ENCODE measurements at regions not wholly inside any gene's neighbourhood (a gene's known extent, or its start where the extent isn't known, plus 50 kb on each side); places are given as distances from the start of the nearest gene placed in this dataset.

DNA sequence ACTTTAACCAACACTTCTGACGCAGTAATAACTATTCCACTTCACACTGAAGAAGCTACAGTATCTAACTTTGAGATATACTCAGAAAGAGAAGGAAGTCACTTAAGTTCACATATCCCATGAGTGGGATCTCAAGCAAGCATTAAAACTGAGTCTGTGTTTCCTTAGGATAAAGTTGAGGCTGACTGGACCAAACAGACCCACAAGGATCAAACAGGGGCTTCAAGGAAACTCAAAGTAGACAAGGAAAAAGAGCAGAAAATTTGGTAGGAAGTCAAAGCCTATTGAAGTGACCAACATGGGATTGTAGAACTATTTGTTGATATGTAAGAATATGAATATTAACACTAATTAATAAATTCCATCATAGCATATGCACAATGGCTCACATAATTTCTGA is 294.9 kb downstream of the ADGB start:
- Histone ChIP-seq H3K4me2 (ENCODE audit: extremely low read depth, insufficient read depth, low read length) (no peak overlapping the region), H4K20me1 (ENCODE audit: control insufficient read depth, extremely low read depth, insufficient read depth, low read length) (no peaks in the 10 kb centered on the region), H2AFZ (ENCODE audit: low read length) (no peak overlapping the region), H3K27ac (ENCODE audit: insufficient read depth, low read length) (no peak overlapping the region), H3K9me3 (ENCODE audit: control insufficient read depth, insufficient read depth, low read depth, low read length) (no peaks in the 10 kb centered on the region), H3K27me3 (ENCODE audit: control insufficient read depth, insufficient read depth, low read length) (no peaks in the 10 kb centered on the region), H3K4me3 (replicated peaks in 1 of 4; ENCODE audit: control extremely low read depth in 1 of 4, insufficient read depth in 1 of 4, low read depth in 3 of 4, low read length in 4 of 4) (no peak overlapping the region), H3K9ac (ENCODE audit: insufficient read depth, low read length) (no peak overlapping the region), H3K36me3 (ENCODE audit: control insufficient read depth, insufficient read depth, low read length) (no peaks in the 10 kb centered on the region), H3K79me2 (ENCODE audit: control insufficient read depth, insufficient read depth, low read length) (no peaks in the 10 kb centered on the region), H3K4me1 (ENCODE audit: control insufficient read depth, extremely low read depth, insufficient read depth, low read length) (peaks cover 5% of the 10 kb centered on the region)
- no peak for DNase-seq (ENCODE audit: low read depth in 2 of 2)
- TF ChIP-seq CTCF (conservative IDR thresholded peaks at IDR 0.05 in 1 of 2, IDR thresholded peaks at IDR 0.05 in 1 of 2; ENCODE audit: low read depth in 1 of 2, low read length in 2 of 2) (no peak), EZH2 (IDR thresholded peaks at IDR 0.05; ENCODE audit: low read length, missing control alignments) (no peak)

DNA sequence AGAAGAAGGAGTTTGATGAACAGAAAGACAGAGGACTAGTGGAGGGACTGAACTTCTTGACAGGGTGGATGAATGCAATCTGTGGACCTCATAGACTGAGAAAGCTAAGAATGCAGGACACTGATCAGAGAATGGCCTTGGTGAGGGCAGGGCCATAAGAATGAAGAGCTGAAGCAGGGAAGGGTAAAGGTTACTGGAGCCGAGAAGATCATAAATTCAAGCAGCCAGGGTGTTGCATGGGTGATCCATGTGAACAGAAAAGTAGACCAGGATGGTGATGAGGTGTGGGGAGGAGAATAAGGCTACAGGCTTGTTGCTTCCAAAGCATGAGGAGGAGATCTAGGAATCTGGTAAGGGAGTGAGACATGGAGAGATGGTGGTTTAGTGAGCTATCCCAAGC is 295.9 kb downstream of the ADGB start:
- Histone ChIP-seq H2AFZ (ENCODE audit: low read length) (no peak overlapping the region), H3K27ac (ENCODE audit: insufficient read depth, low read length) (no peak overlapping the region), H3K4me3 (replicated peaks in 1 of 4; ENCODE audit: control extremely low read depth in 1 of 4, insufficient read depth in 1 of 4, low read depth in 3 of 4, low read length in 4 of 4) (no peak overlapping the region), H3K9ac (ENCODE audit: insufficient read depth, low read length) (no peak overlapping the region), H3K4me2 (ENCODE audit: extremely low read depth, insufficient read depth, low read length) (no peak overlapping the region), H4K20me1 (ENCODE audit: control insufficient read depth, extremely low read depth, insufficient read depth, low read length) (no peaks in the 10 kb centered on the region), H3K79me2 (ENCODE audit: control insufficient read depth, insufficient read depth, low read length) (no peaks in the 10 kb centered on the region), H3K27me3 (ENCODE audit: control insufficient read depth, insufficient read depth, low read length) (no peaks in the 10 kb centered on the region), H3K4me1 (ENCODE audit: control insufficient read depth, extremely low read depth, insufficient read depth, low read length) (peaks cover 5% of the 10 kb centered on the region), H3K36me3 (ENCODE audit: control insufficient read depth, insufficient read depth, low read length) (no peaks in the 10 kb centered on the region), H3K9me3 (ENCODE audit: control insufficient read depth, insufficient read depth, low read depth, low read length) (no peaks in the 10 kb centered on the region)
- TF ChIP-seq CTCF (conservative IDR thresholded peaks at IDR 0.05 in 1 of 2, IDR thresholded peaks at IDR 0.05 in 1 of 2; ENCODE audit: low read depth in 1 of 2, low read length in 2 of 2) (no peak), EZH2 (IDR thresholded peaks at IDR 0.05; ENCODE audit: low read length, missing control alignments) (no peak)
- DNase-seq (ENCODE audit: low read depth in 2 of 2) = no peak

DNA sequence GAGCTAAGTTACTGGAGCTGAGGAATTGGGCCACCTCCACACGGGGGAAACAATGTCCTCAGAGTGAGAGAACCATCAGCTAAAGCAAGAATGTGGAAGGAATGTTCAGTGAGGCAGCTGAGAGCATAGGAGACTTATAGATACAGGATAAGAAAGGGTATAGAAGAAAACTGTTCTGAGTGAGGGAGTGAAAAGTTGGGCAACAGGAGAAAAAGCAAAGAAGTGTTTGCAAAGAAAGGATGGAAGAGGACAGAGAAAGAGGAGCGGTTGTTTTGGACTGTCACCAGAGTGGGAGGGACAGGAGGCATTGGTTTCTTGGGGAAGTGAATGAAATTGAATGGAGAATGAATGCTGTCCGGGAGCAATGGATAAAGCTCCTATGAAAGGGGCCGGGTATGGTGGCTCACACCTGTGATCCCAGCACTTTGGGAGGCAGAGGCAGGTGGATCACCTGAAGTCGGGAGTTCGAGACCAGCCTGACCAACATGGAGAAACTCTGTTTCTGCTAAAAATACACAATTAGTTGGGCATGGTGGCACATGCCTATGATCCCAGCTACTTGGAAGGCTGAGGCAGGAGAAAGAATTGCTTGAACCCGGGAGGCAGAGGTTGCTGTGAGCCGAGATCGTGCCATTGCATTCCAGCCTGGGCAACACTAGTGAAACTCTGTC is 296.5 kb downstream of the ADGB start:
- Histone ChIP-seq H3K4me2 (ENCODE audit: extremely low read depth, insufficient read depth, low read length) (no peak overlapping the region), H3K9ac (ENCODE audit: insufficient read depth, low read length) (no peak overlapping the region), H3K4me3 (replicated peaks in 1 of 4; ENCODE audit: control extremely low read depth in 1 of 4, insufficient read depth in 1 of 4, low read depth in 3 of 4, low read length in 4 of 4) (no peak overlapping the region), H3K27me3 (ENCODE audit: control insufficient read depth, insufficient read depth, low read length) (no peaks in the 10 kb centered on the region), H4K20me1 (ENCODE audit: control insufficient read depth, extremely low read depth, insufficient read depth, low read length) (no peaks in the 10 kb centered on the region), H2AFZ (ENCODE audit: low read length) (no peak overlapping the region), H3K79me2 (ENCODE audit: control insufficient read depth, insufficient read depth, low read length) (no peaks in the 10 kb centered on the region), H3K4me1 (ENCODE audit: control insufficient read depth, extremely low read depth, insufficient read depth, low read length) (peaks cover 5% of the 10 kb centered on the region), H3K27ac (ENCODE audit: insufficient read depth, low read length) (no peak overlapping the region), H3K36me3 (ENCODE audit: control insufficient read depth, insufficient read depth, low read length) (no peaks in the 10 kb centered on the region), H3K9me3 (ENCODE audit: control insufficient read depth, insufficient read depth, low read depth, low read length) (no peaks in the 10 kb centered on the region)
- no peak for TF ChIP-seq EZH2 (IDR thresholded peaks at IDR 0.05; ENCODE audit: low read length, missing control alignments)
- TF ChIP-seq CTCF (conservative IDR thresholded peaks at IDR 0.05 in 1 of 2, IDR thresholded peaks at IDR 0.05 in 1 of 2; ENCODE audit: low read depth in 1 of 2, low read length in 2 of 2) = no peak
- DNase-seq (ENCODE audit: low read depth in 2 of 2) = no peak
